D721Med (cell line): ENCODE measurements at regions not wholly inside any gene's neighbourhood (a gene's known extent, or its start where the extent isn't known, plus 50 kb on each side); places are given as distances from the start of the nearest gene placed in this dataset.

Experiments used
- DNase-seq: peaks from one replicate; pipeline ENCODE4 v3.0.0; 2011; ENCODE audit warnings: low spot score; ENCODE audit not compliant: insufficient read length
- FAIRE-seq: peaks from 2 replicates; lab custom pipeline; 2011; peaks lifted over from hg19 to GRCh38; lab: Jason Lieb, UNC
- CTCF ChIP-seq: IDR thresholded peaks from 2 replicates; pipeline ENCODE4 v1.5.1; 2012; ENCODE audit warnings: mild to moderate bottlenecking, control low read depth; ENCODE audit not compliant: insufficient read depth; ENCODE audit errors: missing control alignments

- no peak for TF ChIP-seq CTCF
- FAIRE-seq, result no peak
- DNase-seq, result no peak
These were observed 128.0 kb upstream of the PRICKLE2 start for GRCh38 chr3:64353226-64353625.

- DNase-seq (no peak), FAIRE-seq (no peak)
- no peak for TF ChIP-seq CTCF
These were observed 127.3 kb upstream of the PRICKLE2 start for GRCh38 chr3:64352639-64352992.

GRCh38 chr3:64351713-64352638 lies 126.7 kb upstream of the PRICKLE2 start:
- no peak for FAIRE-seq
- DNase-seq, result no peak
- no peak for TF ChIP-seq CTCF

GRCh38 chr3:64349551-64349950 lies 124.3 kb upstream of the PRICKLE2 start:
- no peak for TF ChIP-seq CTCF
- DNase-seq (no peak), FAIRE-seq (no peak)

- FAIRE-seq, result no peak
These were observed 120.1 kb upstream of the PRICKLE2 start for GRCh38 chr3:64345371-64345770.

GRCh38 chr3:64344721-64345207 lies 119.5 kb upstream of the PRICKLE2 start:
- FAIRE-seq (no peak), DNase-seq (no peak)
- no peak for TF ChIP-seq CTCF

More at GRCh38 chr3:64345371-64345770, 120.1 kb upstream of the PRICKLE2 start:
- DNase-seq, result no peak
- TF ChIP-seq CTCF, result no peak
